CD8-positive, alpha-beta memory T cell (primary cell): ENCODE measurements at regions not wholly inside any gene's neighbourhood (a gene's known extent, or its start where the extent isn't known, plus 50 kb on each side); places are given as distances from the start of the nearest gene placed in this dataset.

Experiments
- CTCF ChIA-PET: fragments of 350-600 bp; sonication (Branson Sonifier 250); formaldehyde crosslinking; loops from one replicate; lab custom pipeline; 2021; ENCODE audit warnings: antibody characterized with exemption; lab: Charles Lee
- POLR2A ChIA-PET: fragments of 350-600 bp; sonication (Branson Sonifier 250); formaldehyde crosslinking; loops from one replicate; lab custom pipeline; 2021; ENCODE audit warnings: antibody characterized with exemption; lab: Charles Lee
- DNase-seq, 5 donors: peaks; one replicate each; pipeline versions ENCODE4 v3.0.0 to v3.0.0-alpha.2; 2020 to 2022; ENCODE audit warnings: mixed read lengths in 1 of 5
- H3K27ac ChIP-seq: one replicate; pipeline ENCODE4 v1.7.0; 2013; ENCODE audit warnings: low read depth, mild to moderate bottlenecking, low read length, moderate library complexity
- H3K27me3 ChIP-seq: 2 replicates; pipeline ENCODE4 v1.7.0; 2013; ENCODE audit warnings: low read length, mild to moderate bottlenecking; ENCODE audit not compliant: insufficient read depth, poor library complexity, severe bottlenecking
- H3K36me3 ChIP-seq: 2 replicates; pipeline ENCODE4 v1.7.0; 2013; ENCODE audit warnings: mild to moderate bottlenecking, low read length, moderate library complexity; ENCODE audit not compliant: insufficient read depth
- H3K4me1 ChIP-seq: 2 replicates; pipeline ENCODE4 v1.7.0; 2013; ENCODE audit warnings: mild to moderate bottlenecking, low read length, moderate library complexity; ENCODE audit not compliant: insufficient read depth
- H3K4me3 ChIP-seq: 2 replicates; pipeline ENCODE4 v1.7.0; 2013; ENCODE audit warnings: mild to moderate bottlenecking, low read length
- H3K9me3 ChIP-seq: 2 replicates; pipeline ENCODE4 v1.7.0; 2013; ENCODE audit warnings: mild to moderate bottlenecking, low read length
- H3K27ac Mint-ChIP-seq, 8 donors: one replicate each; pipeline ENCODE4 v1.8.0; 2020 to 2021; ENCODE audit warnings: mixed read lengths in 8 of 8, mild to moderate bottlenecking in 6 of 8, inconsistent platforms in 3 of 8, moderate library complexity in 3 of 8
- H3K27me3 Mint-ChIP-seq, 2 donors: one replicate each; pipeline ENCODE4 v1.8.0; 2020 to 2021; ENCODE audit warnings: mixed read lengths in 2 of 2, mild to moderate bottlenecking in 1 of 2, moderate library complexity in 1 of 2
- H3K36me3 Mint-ChIP-seq, 3 donors: one replicate each; pipeline ENCODE4 v1.8.0; 2020 to 2021; ENCODE audit warnings: mixed read lengths in 3 of 3, inconsistent platforms in 1 of 3, mild to moderate bottlenecking in 1 of 3
- H3K4me1 Mint-ChIP-seq, 3 donors: one replicate each; pipeline ENCODE4 v1.8.0; 2020 to 2021; ENCODE audit warnings: mixed read lengths in 3 of 3, inconsistent platforms in 1 of 3, mild to moderate bottlenecking in 1 of 3
- H3K4me3 Mint-ChIP-seq, 7 donors: one replicate each; pipeline ENCODE4 v1.8.0; 2020 to 2021; ENCODE audit warnings: mixed read lengths in 7 of 7, mild to moderate bottlenecking in 6 of 7, moderate library complexity in 4 of 7, inconsistent platforms in 2 of 7
- H3K9me3 Mint-ChIP-seq, 5 donors: one replicate each; pipeline ENCODE4 v1.8.0; 2020 to 2022; ENCODE audit warnings: mixed read lengths in 5 of 5, mild to moderate bottlenecking in 3 of 5, moderate library complexity in 2 of 5, inconsistent platforms in 1 of 5

- no peak overlapping the region for H3K27ac Mint-ChIP-seq
- ChIA-PET POLR2A (no interaction called here), CTCF (no interaction called here)
- DNase-seq: no peak
- no peak overlapping the region for H3K27ac ChIP-seq
- no peaks in the 10 kb centered on the region for H3K4me1 ChIP-seq
- H3K36me3 ChIP-seq: no peaks in the 10 kb centered on the region
- H3K4me1 Mint-ChIP-seq: no peaks in the 10 kb centered on the region
- no peaks in the 10 kb centered on the region for H3K27me3 Mint-ChIP-seq
- peaks cover 4 to 31% (median 13%) of the 10 kb centered on the region in 5 donors for H3K9me3 Mint-ChIP-seq
- H3K9me3 ChIP-seq: no peaks in the 10 kb centered on the region
- no peaks in the 10 kb centered on the region for H3K36me3 Mint-ChIP-seq
- H3K4me3 Mint-ChIP-seq: no peak overlapping the region
- no peaks in the 10 kb centered on the region for H3K27me3 ChIP-seq
- no peak overlapping the region for H3K4me3 ChIP-seq
These were observed 994.3 kb downstream of the PCDH17 start for GRCh38 chr13:58625703-58626389.

GRCh38 chr13:58630794-58631193 lies 999.2 kb downstream of the PCDH17 start:
- Mint-ChIP-seq H3K4me3 (no peak overlapping the region), H3K36me3 (no peaks in the 10 kb centered on the region), H3K27ac (no peak overlapping the region), H3K27me3 (no peaks in the 10 kb centered on the region), H3K4me1 (no peaks in the 10 kb centered on the region), H3K9me3 (peaks cover 2 to 26% (median 19%) of the 10 kb centered on the region in 5 donors)
- H3K4me3 ChIP-seq: no peak overlapping the region
- DNase-seq: no peak
- ChIA-PET POLR2A (no interaction called here), CTCF (no interaction called here)
- H3K9me3 ChIP-seq: no peaks in the 10 kb centered on the region
- H3K27ac ChIP-seq: no peak overlapping the region
- H3K36me3 ChIP-seq: no peaks in the 10 kb centered on the region
- no peaks in the 10 kb centered on the region for H3K27me3 ChIP-seq
- H3K4me1 ChIP-seq: no peaks in the 10 kb centered on the region

- H3K9me3 Mint-ChIP-seq: peaks cover 0 to 23% (median 9%) of the 10 kb centered on the region in 5 donors
- no peak overlapping the region for H3K4me3 Mint-ChIP-seq
- ChIA-PET POLR2A (no interaction called here), CTCF (no interaction called here)
- no peaks in the 10 kb centered on the region for H3K27me3 ChIP-seq
- no peak for DNase-seq
- H3K27ac Mint-ChIP-seq: no peak overlapping the region
- H3K36me3 ChIP-seq: no peaks in the 10 kb centered on the region
- H3K27me3 Mint-ChIP-seq: no peaks in the 10 kb centered on the region
- no peak overlapping the region for H3K27ac ChIP-seq
- no peak overlapping the region for H3K4me3 ChIP-seq
- no peaks in the 10 kb centered on the region for H3K4me1 ChIP-seq
- no peaks in the 10 kb centered on the region for H3K9me3 ChIP-seq
- H3K36me3 Mint-ChIP-seq: no peaks in the 10 kb centered on the region
- no peaks in the 10 kb centered on the region for H3K4me1 Mint-ChIP-seq
These were observed 1001.7 kb downstream of the PCDH17 start for GRCh38 chr13:58633226-58633625.

GRCh38 chr13:58655086-58655485 lies 1023.5 kb downstream of the PCDH17 start:
- peaks cover 0 to 1% of the 10 kb centered on the region in 2 donors for H3K27me3 Mint-ChIP-seq
- no peaks in the 10 kb centered on the region for H3K36me3 Mint-ChIP-seq

GRCh38 chr13:58660826-58661225 lies 1029.3 kb downstream of the PCDH17 start:
- H3K9me3 Mint-ChIP-seq: peaks cover 3 to 20% (median 9%) of the 10 kb centered on the region in 5 donors
- Histone ChIP-seq H3K9me3 (no peaks in the 10 kb centered on the region), H3K27me3 (no peaks in the 10 kb centered on the region), H3K4me3 (no peak overlapping the region), H3K27ac (no peak overlapping the region), H3K36me3 (no peaks in the 10 kb centered on the region), H3K4me1 (no peaks in the 10 kb centered on the region)
- no peak overlapping the region for H3K4me3 Mint-ChIP-seq
- ChIA-PET CTCF (no interaction called here), POLR2A (no interaction called here)
- H3K36me3 Mint-ChIP-seq: no peaks in the 10 kb centered on the region
- no peaks in the 10 kb centered on the region for H3K4me1 Mint-ChIP-seq
- H3K27me3 Mint-ChIP-seq: peaks cover 0 to 1% of the 10 kb centered on the region in 2 donors
- DNase-seq: no peak
- no peak overlapping the region for H3K27ac Mint-ChIP-seq

More at GRCh38 chr13:58655086-58655485, 1023.5 kb downstream of the PCDH17 start:
- H3K4me1 Mint-ChIP-seq: no peaks in the 10 kb centered on the region
- DNase-seq: no peak
- Histone ChIP-seq H3K4me1 (no peaks in the 10 kb centered on the region), H3K27ac (no peak overlapping the region), H3K27me3 (no peaks in the 10 kb centered on the region), H3K9me3 (no peaks in the 10 kb centered on the region), H3K4me3 (no peak overlapping the region), H3K36me3 (no peaks in the 10 kb centered on the region)
- no peak overlapping the region for H3K27ac Mint-ChIP-seq
- H3K9me3 Mint-ChIP-seq: peaks cover 0 to 19% (median 12%) of the 10 kb centered on the region in 5 donors
- no peak overlapping the region for H3K4me3 Mint-ChIP-seq
- CTCF ChIA-PET: no interaction called here
- POLR2A ChIA-PET: no interaction called here

GRCh38 chr13:58666331-58666730 lies 1034.8 kb downstream of the PCDH17 start:
- Histone ChIP-seq H3K4me1 (no peaks in the 10 kb centered on the region), H3K27ac (no peak overlapping the region), H3K4me3 (no peak overlapping the region), H3K27me3 (no peaks in the 10 kb centered on the region), H3K9me3 (no peaks in the 10 kb centered on the region), H3K36me3 (no peaks in the 10 kb centered on the region)
- POLR2A ChIA-PET: no interaction called here
- CTCF ChIA-PET: no interaction called here
- H3K27me3 Mint-ChIP-seq: no peaks in the 10 kb centered on the region
- no peak overlapping the region for H3K27ac Mint-ChIP-seq
- H3K9me3 Mint-ChIP-seq: peaks cover 0 to 10% (median 4%) of the 10 kb centered on the region in 5 donors
- no peak overlapping the region for H3K4me3 Mint-ChIP-seq
- H3K4me1 Mint-ChIP-seq: no peaks in the 10 kb centered on the region
- DNase-seq: no peak
- no peaks in the 10 kb centered on the region for H3K36me3 Mint-ChIP-seq

GRCh38 chr13:58667096-58667495 lies 1035.6 kb downstream of the PCDH17 start:
- Histone ChIP-seq H3K4me1 (no peaks in the 10 kb centered on the region), H3K9me3 (no peaks in the 10 kb centered on the region), H3K27ac (no peak overlapping the region), H3K27me3 (no peaks in the 10 kb centered on the region), H3K4me3 (no peak overlapping the region), H3K36me3 (no peaks in the 10 kb centered on the region)
- H3K27me3 Mint-ChIP-seq: no peaks in the 10 kb centered on the region
- DNase-seq: no peak
- no peak overlapping the region for H3K27ac Mint-ChIP-seq
- H3K36me3 Mint-ChIP-seq: no peaks in the 10 kb centered on the region
- H3K9me3 Mint-ChIP-seq: peaks cover 0 to 10% (median 2%) of the 10 kb centered on the region in 5 donors
- CTCF ChIA-PET: no interaction called here
- no peaks in the 10 kb centered on the region for H3K4me1 Mint-ChIP-seq
- POLR2A ChIA-PET: no interaction called here
- no peak overlapping the region for H3K4me3 Mint-ChIP-seq

GRCh38 chr13:58680115-58680514 lies 1048.6 kb downstream of the PCDH17 start:
- ChIA-PET CTCF (no interaction called here), POLR2A (no interaction called here)
- Mint-ChIP-seq H3K4me1 (no peaks in the 10 kb centered on the region), H3K27ac (no peak overlapping the region), H3K9me3 (peaks cover 0 to 17% (median 13%) of the 10 kb centered on the region in 5 donors), H3K27me3 (no peaks in the 10 kb centered on the region), H3K36me3 (no peaks in the 10 kb centered on the region), H3K4me3 (no peak overlapping the region)
- H3K4me3 ChIP-seq: no peak overlapping the region
- H3K9me3 ChIP-seq: no peaks in the 10 kb centered on the region
- no peak overlapping the region for H3K27ac ChIP-seq
- no peaks in the 10 kb centered on the region for H3K4me1 ChIP-seq
- no peak for DNase-seq
- no peaks in the 10 kb centered on the region for H3K36me3 ChIP-seq
- H3K27me3 ChIP-seq: no peaks in the 10 kb centered on the region
